H9 (cell line): ENCODE measurements at regions not wholly inside any gene's neighbourhood (a gene's known extent, or its start where the extent isn't known, plus 50 kb on each side); places are given as distances from the start of the nearest gene placed in this dataset.

ENCODE experiments used
- DNase-seq: peaks from one replicate; pipeline ENCODE4 v3.0.0-alpha.2; 2017
- H2AFZ ChIP-seq: one replicate; pipeline ENCODE4 v1.6.1; 2013; ENCODE audit warnings: mild to moderate bottlenecking, low read length, control low read depth, moderate library complexity
- H2AK5ac ChIP-seq: 2 replicates; pipeline ENCODE4 v1.6.1; 2013; ENCODE audit warnings: low read length, control low read depth, mixed read lengths; ENCODE audit not compliant: insufficient read length
- H2BK120ac ChIP-seq: one replicate; pipeline ENCODE4 v1.6.1; 2013; ENCODE audit warnings: low read depth, mild to moderate bottlenecking, low read length, control low read depth, inconsistent platforms; ENCODE audit not compliant: poor library complexity, severe bottlenecking
- H2BK12ac ChIP-seq: 2 replicates; pipeline ENCODE4 v1.6.1; 2013; ENCODE audit warnings: low read length, control low read depth, mixed read lengths, low read depth; ENCODE audit not compliant: insufficient read length
- H2BK15ac ChIP-seq: 2 replicates; pipeline ENCODE4 v1.6.1; 2013; ENCODE audit warnings: low read depth, low read length, control low read depth
- H2BK20ac ChIP-seq: one replicate; pipeline ENCODE4 v1.6.1; 2013; ENCODE audit warnings: low read depth, mild to moderate bottlenecking, low read length, control low read depth, inconsistent platforms; ENCODE audit not compliant: poor library complexity, severe bottlenecking
- H2BK5ac ChIP-seq: 2 replicates; pipeline ENCODE4 v1.6.1; 2013; ENCODE audit warnings: low read length, control low read depth, mixed read lengths; ENCODE audit not compliant: insufficient read length
- H3K14ac ChIP-seq: 2 replicates; pipeline ENCODE4 v1.6.1; 2013; ENCODE audit warnings: low read length, control low read depth; ENCODE audit not compliant: insufficient read depth
- H3K18ac ChIP-seq: 2 replicates; pipeline ENCODE4 v1.6.1; 2013; ENCODE audit warnings: low read depth, mild to moderate bottlenecking, mixed read lengths, low read length, control low read depth; ENCODE audit not compliant: insufficient read length
- H3K23ac ChIP-seq: 2 replicates; pipeline ENCODE4 v1.6.1; 2013; ENCODE audit warnings: low read length, control low read depth, mixed read lengths, low read depth; ENCODE audit not compliant: insufficient read length
- H3K23me2 ChIP-seq: 2 replicates; pipeline ENCODE4 v1.6.1; 2013; ENCODE audit warnings: low read depth, mild to moderate bottlenecking, mixed read lengths, low read length, control low read depth; ENCODE audit not compliant: insufficient read length, poor library complexity, severe bottlenecking
- H3K27ac ChIP-seq: 2 replicates; pipeline ENCODE4 v1.5.1; 2013; ENCODE audit warnings: low read length, control low read depth, mixed read lengths, low read depth; ENCODE audit not compliant: insufficient read length
- H3K27me3 ChIP-seq: 2 replicates; pipeline ENCODE4 v1.6.1; 2013; ENCODE audit warnings: low read length, control low read depth, inconsistent platforms; ENCODE audit not compliant: insufficient read depth
- H3K4ac ChIP-seq: 2 replicates; pipeline ENCODE4 v1.6.1; 2013; ENCODE audit warnings: low read depth, mild to moderate bottlenecking, control low read depth, inconsistent platforms, low read length, moderate library complexity
- H3K4me1 ChIP-seq: 2 replicates; pipeline ENCODE4 v1.6.1; 2013; ENCODE audit warnings: low read length, control low read depth, inconsistent platforms; ENCODE audit not compliant: insufficient read depth
- H3K4me2 ChIP-seq: 2 replicates; pipeline ENCODE4 v1.6.1; 2013; ENCODE audit warnings: low read length, control low read depth, mixed read lengths; ENCODE audit not compliant: insufficient read length, insufficient read depth
- H3K56ac ChIP-seq: 2 replicates; pipeline ENCODE4 v1.6.1; 2013; ENCODE audit warnings: low read depth, mild to moderate bottlenecking, mixed read lengths, low read length, control low read depth; ENCODE audit not compliant: insufficient read length
- H3K79me1 ChIP-seq: 2 replicates; pipeline ENCODE4 v1.6.1; 2013; ENCODE audit warnings: low read depth, mild to moderate bottlenecking, moderate library complexity, low read length, control low read depth, inconsistent platforms; ENCODE audit not compliant: insufficient read depth, poor library complexity, severe bottlenecking
- H3K79me2 ChIP-seq: 2 replicates; pipeline ENCODE4 v1.6.1; 2013; ENCODE audit warnings: low read length, control low read depth, inconsistent platforms; ENCODE audit not compliant: insufficient read depth
- H3K9ac ChIP-seq: 2 replicates; pipeline ENCODE4 v1.6.1; 2013; ENCODE audit warnings: low read length, control low read depth, mixed read lengths; ENCODE audit not compliant: insufficient read length; ENCODE audit errors: extremely low read depth
- H3K9me3 ChIP-seq: one replicate; pipeline ENCODE4 v1.6.1; 2013; ENCODE audit warnings: low read depth, low read length, inconsistent platforms; ENCODE audit not compliant: control insufficient read depth
- H3T11ph ChIP-seq: one replicate; pipeline ENCODE4 v1.6.1; 2013; ENCODE audit warnings: mild to moderate bottlenecking, low read length, control low read depth, inconsistent platforms
- H4K20me1 ChIP-seq: one replicate; pipeline ENCODE4 v1.6.1; 2013; ENCODE audit not compliant: control insufficient read depth, insufficient read length, insufficient read depth
- H4K5ac ChIP-seq: 2 replicates; pipeline ENCODE4 v1.6.1; 2013; ENCODE audit warnings: low read depth, mild to moderate bottlenecking, mixed read lengths, low read length, control low read depth; ENCODE audit not compliant: insufficient read length
- H4K8ac ChIP-seq: replicated peaks from 2 replicates; pipeline ENCODE4 v1.6.1; 2013; ENCODE audit warnings: low read length, control low read depth, mixed read lengths, low read depth; ENCODE audit not compliant: insufficient read length
- H4K91ac ChIP-seq: 2 replicates; pipeline ENCODE4 v1.6.1; 2013; ENCODE audit warnings: low read depth, mild to moderate bottlenecking, moderate library complexity, mixed read lengths, low read length, control low read depth; ENCODE audit not compliant: insufficient read length
- H3K27ac Mint-ChIP-seq, 3 experiments: 2 replicates in 2 of 3; 3 replicates in 1 of 3; pipeline ENCODE4 v1.8.0; 2020 to 2021; ENCODE audit warnings: mixed read lengths in 3 of 3, mild to moderate bottlenecking in 1 of 3, moderate library complexity in 1 of 3
- H3K27me3 Mint-ChIP-seq: 2 replicates; pipeline ENCODE4 v1.8.0; 2021; ENCODE audit warnings: low read depth, mild to moderate bottlenecking, moderate library complexity, mixed read lengths
- H3K36me3 Mint-ChIP-seq, 3 experiments: 2 replicates in 2 of 3; 3 replicates in 1 of 3; pipeline ENCODE4 v1.8.0; 2020 to 2021; ENCODE audit warnings: low read depth in 3 of 3, mixed read lengths in 3 of 3; ENCODE audit not compliant: insufficient read depth in 1 of 3
- H3K4me1 Mint-ChIP-seq, 2 experiments: 2 replicates each; pipeline ENCODE4 v1.8.0; 2020; ENCODE audit warnings: mixed read lengths in 2 of 2
- H3K4me3 Mint-ChIP-seq, 2 experiments: 2 replicates in 1 of 2; 3 replicates in 1 of 2; pipeline ENCODE4 v1.8.0; 2020 to 2021; ENCODE audit warnings: mild to moderate bottlenecking in 2 of 2, mixed read lengths in 2 of 2, moderate library complexity in 1 of 2
- H3K9me3 Mint-ChIP-seq, 2 experiments: 2 replicates in 1 of 2; 3 replicates in 1 of 2; pipeline ENCODE4 v1.8.0; 2020; ENCODE audit warnings: mild to moderate bottlenecking in 2 of 2, mixed read lengths in 2 of 2, moderate library complexity in 1 of 2
- CTCF ChIP-seq: fragments of 200-600 bp; sonication (generic); conservative IDR thresholded peaks from 3 replicates; pipeline ENCODE4 v1.8.0; 2021; ENCODE audit warnings: antibody characterized with exemption, mild to moderate bottlenecking

GRCh38 chr20:9926476-9926875 lies 87.6 kb upstream of the PAK5 start:
- no peak overlapping the region for H3K23ac ChIP-seq
- H3T11ph ChIP-seq = no peak overlapping the region
- Mint-ChIP-seq H3K27ac (no peak overlapping the region), H3K9me3 (no peaks in the 10 kb centered on the region), H3K36me3 (no peaks in the 10 kb centered on the region), H3K4me1 (no peaks in the 10 kb centered on the region), H3K27me3 (no peaks in the 10 kb centered on the region; the same call in 1 of the 2 replicates), H3K4me3 (no peak overlapping the region)
- DNase-seq = no peak
- H3K27ac ChIP-seq = no peak overlapping the region
- H3K4ac ChIP-seq = no peak overlapping the region
- H2BK12ac ChIP-seq = no peak overlapping the region
- H3K9me3 ChIP-seq = no peaks in the 10 kb centered on the region
- no peak overlapping the region for H3K14ac ChIP-seq
- H4K91ac ChIP-seq = no peak overlapping the region
- no peak overlapping the region for H3K4me2 ChIP-seq
- no peak overlapping the region for H3K56ac ChIP-seq
- no peaks in the 10 kb centered on the region for H3K4me1 ChIP-seq
- H2BK5ac ChIP-seq = no peak overlapping the region
- no peaks in the 10 kb centered on the region for H3K27me3 ChIP-seq
- H3K18ac ChIP-seq = no peak overlapping the region
- no peak overlapping the region for H2BK120ac ChIP-seq
- no peaks in the 10 kb centered on the region for H3K23me2 ChIP-seq
- H2BK15ac ChIP-seq = no peak overlapping the region
- H3K79me1 ChIP-seq = no peaks in the 10 kb centered on the region
- H4K5ac ChIP-seq = no peak overlapping the region
- TF ChIP-seq CTCF = no peak; the same call in 2 of the 3 replicates
- H4K8ac ChIP-seq = no peak overlapping the region
- H2AK5ac ChIP-seq = no peak overlapping the region
- no peaks in the 10 kb centered on the region for H3K79me2 ChIP-seq
- no peak overlapping the region for H3K9ac ChIP-seq
- H2BK20ac ChIP-seq = no peak overlapping the region
- no peak overlapping the region for H2AFZ ChIP-seq
- H4K20me1 ChIP-seq = no peaks in the 10 kb centered on the region
